ENCODE measurements at regions not wholly inside any gene's neighbourhood (a gene's known extent, or its start where the extent isn't known, plus 50 kb on each side); places are given as distances from the start of the nearest gene placed in this dataset.

DNA sequence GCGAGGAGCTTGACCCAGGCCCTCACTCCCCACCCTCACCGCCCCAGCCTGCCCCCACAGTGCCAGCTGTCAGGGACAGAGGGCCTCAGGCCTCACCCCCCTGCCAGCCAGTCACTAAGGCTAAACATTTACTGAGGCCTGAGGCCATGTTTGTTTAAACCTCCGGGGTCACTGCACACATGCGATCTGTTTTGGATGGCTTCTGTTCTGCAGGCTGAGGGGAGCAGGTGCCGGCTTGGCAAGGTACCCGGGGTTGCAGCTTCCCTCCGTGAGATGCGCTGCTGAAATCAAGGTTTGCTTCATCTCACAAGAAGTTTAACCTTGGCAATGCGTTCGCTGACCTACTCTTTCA lies 103.3 kb upstream of the BOD1 start:
- no peak for DNase-seq (ENCODE audit: low read depth)

- no peak for DNase-seq (ENCODE audit: low read depth)
These were observed 104.0 kb upstream of the BOD1 start for GRCh38 chr5:173720286-173720952.

GRCh38 chr5:173720953-173721600 lies 104.6 kb upstream of the BOD1 start:
- DNase-seq (ENCODE audit: low read depth), result no peak

GRCh38 chr5:173721601-173722232 lies 105.3 kb upstream of the BOD1 start:
- DNase-seq (ENCODE audit: low read depth), result no peak

- no peak for DNase-seq (ENCODE audit: low read depth)
These were observed 110.6 kb upstream of the BOD1 start for GRCh38 chr5:173726846-173727557.

GRCh38 chr5:173727839-173728778 lies 111.7 kb upstream of the BOD1 start:
- DNase-seq (ENCODE audit: low read depth), result no peak

GRCh38 chr5:173729079-173729765 lies 112.8 kb upstream of the BOD1 start:
- no peak for DNase-seq (ENCODE audit: low read depth)

- no peak for DNase-seq (ENCODE audit: low read depth)
These were observed 114.3 kb upstream of the BOD1 start for GRCh38 chr5:173730632-173731298.

GRCh38 chr5:173733021-173733420 lies 116.6 kb upstream of the BOD1 start:
- DNase-seq (ENCODE audit: low read depth), result no peak

DNA sequence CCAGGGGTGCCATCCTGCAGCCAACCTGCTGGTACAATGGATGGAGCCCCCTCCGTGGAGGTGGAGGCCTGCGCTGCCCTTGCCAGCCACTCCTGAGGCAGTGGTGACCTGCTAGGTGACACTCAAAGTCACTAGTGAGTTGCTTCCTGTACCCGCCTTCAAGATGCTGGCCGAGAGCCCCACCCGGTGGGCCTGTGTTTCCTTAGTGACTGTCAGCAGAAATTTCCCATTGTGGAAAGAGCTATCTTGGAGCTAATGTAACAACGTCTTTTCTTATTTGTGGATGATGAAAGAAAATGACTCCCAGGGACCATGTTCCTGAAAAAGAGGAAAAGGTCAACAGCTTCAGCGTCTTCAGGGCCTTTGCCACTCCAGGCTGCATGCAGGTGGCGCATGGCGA lies 117.0 kb upstream of the BOD1 start:
- no peak for DNase-seq (ENCODE audit: low read depth)

DNA sequence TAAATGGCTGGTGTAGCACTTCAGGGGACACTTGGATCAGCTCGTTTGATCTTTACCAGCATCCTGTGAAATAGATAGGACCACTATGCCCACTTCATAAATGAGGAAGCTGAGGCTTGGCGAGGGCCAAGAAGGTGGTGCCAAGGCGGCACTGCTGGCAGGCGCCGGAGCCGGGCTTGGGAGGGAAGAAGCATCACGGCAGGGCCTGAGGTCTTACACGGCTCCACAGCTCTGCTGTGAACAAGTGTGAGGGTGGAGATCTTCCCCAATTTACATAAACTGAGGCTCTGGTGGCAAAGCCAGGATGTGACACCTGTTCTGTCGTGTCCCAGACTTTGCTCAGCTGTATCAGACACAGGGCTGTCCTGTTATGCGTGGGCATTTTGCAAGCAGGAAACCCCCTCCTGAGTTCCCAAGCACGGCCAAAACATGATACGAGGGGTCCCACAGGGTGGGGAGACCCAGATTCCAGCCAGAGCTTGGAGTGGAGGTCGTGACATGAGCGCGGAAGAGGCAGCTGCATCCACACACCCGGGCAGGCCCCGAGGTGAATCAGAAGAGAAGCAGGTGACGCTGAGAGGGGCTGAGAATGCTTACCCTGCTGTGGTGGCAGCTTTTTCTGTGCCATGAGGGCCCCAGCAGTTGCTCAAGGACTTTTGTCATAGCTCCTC lies 117.5 kb upstream of the BOD1 start:
- no peak for DNase-seq (ENCODE audit: low read depth)

GRCh38 chr5:173734716-173735115 lies 118.3 kb upstream of the BOD1 start:
- no peak for DNase-seq (ENCODE audit: low read depth)

- DNase-seq (ENCODE audit: low read depth), result no peak
These were observed 118.7 kb upstream of the BOD1 start for GRCh38 chr5:173735184-173735583.

- DNase-seq (ENCODE audit: low read depth), result no peak
These were observed 119.2 kb upstream of the BOD1 start for GRCh38 chr5:173735691-173736090.

DNA sequence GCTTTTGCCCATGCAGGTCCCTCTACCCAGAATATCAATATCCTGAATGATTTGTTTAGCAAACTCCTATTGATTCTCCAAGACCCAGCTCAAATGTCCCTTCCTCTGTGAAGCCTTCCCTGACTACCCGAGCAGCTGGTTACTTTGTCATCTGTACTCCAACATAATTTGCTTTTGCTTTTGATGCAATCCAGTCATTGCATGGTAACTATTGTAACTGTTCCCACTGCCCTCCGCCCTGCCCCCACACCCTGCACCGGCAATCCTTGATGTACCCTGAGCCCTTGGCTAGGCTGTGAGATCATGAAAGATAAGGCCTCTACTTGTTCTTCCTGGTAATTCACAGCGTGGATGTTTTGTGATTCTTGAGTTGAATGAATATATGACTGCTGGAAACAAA lies 119.9 kb upstream of the BOD1 start:
- no peak for DNase-seq (ENCODE audit: low read depth)

DNA sequence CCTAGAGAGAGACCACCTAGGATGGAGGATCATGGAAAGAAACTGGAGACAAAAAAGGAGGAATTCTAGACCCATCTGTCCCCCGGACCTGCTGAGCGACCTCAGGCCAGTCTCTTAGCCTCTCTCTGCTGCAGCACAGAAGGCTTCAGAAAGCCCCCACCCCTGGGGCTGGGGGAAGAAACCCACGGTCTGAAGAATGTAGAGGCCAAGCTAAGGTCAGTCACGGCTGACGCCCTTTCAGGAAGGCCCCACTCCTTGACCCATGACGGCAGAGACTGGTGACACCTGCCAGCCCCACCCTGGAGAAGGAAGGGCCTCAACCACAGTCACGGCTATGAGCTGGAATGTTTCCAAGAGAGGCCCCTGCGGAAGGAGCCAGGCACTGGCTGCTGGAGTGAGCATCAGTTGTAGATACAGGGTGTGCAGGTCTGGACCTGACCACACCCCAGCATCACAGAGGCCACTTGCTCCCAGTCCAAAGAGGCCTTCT lies 120.5 kb upstream of the BOD1 start:
- no peak for DNase-seq (ENCODE audit: low read depth)

GRCh38 chr5:173739741-173740140 lies 123.3 kb upstream of the BOD1 start:
- DNase-seq (ENCODE audit: low read depth), result no peak

DNA sequence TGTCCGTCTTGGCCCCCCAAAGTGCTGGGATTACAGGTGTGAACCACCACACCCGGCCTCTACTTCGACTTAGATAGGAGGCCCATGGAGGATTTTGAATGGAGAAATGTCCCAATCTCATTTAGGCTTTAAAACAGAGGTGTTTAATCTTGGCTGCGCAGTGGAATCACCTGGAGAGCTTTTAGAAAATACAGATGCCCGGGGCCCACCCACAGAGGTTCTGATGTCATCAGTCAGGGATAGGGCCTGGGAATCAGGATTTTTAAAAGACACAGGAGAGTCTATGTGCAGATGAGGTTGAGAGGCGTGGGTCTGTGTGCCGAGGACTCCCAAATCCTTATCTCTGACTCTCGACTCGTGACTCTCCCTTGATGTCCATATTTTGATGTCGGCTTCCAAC lies 124.0 kb upstream of the BOD1 start:
- no peak for DNase-seq (ENCODE audit: low read depth)

GRCh38 chr5:173741087-173741486 lies 124.6 kb upstream of the BOD1 start:
- DNase-seq (ENCODE audit: low read depth), result no peak
